LNCaP clone FGC (cell line): ENCODE measurements at regions not wholly inside any gene's neighbourhood (a gene's known extent, or its start where the extent isn't known, plus 50 kb on each side); places are given as distances from the start of the nearest gene placed in this dataset.

Experiments
- DNase-seq: peaks from one replicate; pipeline ENCODE4 v3.0.0-alpha.2; 2011; ENCODE audit warnings: low read depth
- H3K4me3 ChIP-seq: 2 replicates; pipeline ENCODE4 v1.5.1; 2011; ENCODE audit warnings: mild to moderate bottlenecking, low read depth, low read length, control low read depth
- CTCF ChIP-seq: IDR thresholded peaks from 2 replicates; pipeline ENCODE4 v1.5.1; 2012; ENCODE audit warnings: mild to moderate bottlenecking; ENCODE audit not compliant: control insufficient read depth, insufficient read depth; ENCODE audit errors: extremely low read depth

GRCh38 chr10:8439040-8439439, 384.6 kb downstream of the GATA3 start:
- H3K4me3 ChIP-seq, result no peak overlapping the region
- no peak for TF ChIP-seq CTCF
- DNase-seq, result no peak

GRCh38 chr10:8444630-8445029, 390.1 kb downstream of the GATA3 start:
- DNase-seq, result no peak
- H3K4me3 ChIP-seq, result no peak overlapping the region
- TF ChIP-seq CTCF, result no peak

GRCh38 chr10:8445353-8445752, 390.9 kb downstream of the GATA3 start:
- DNase-seq, result no peak
- no peak for TF ChIP-seq CTCF
- H3K4me3 ChIP-seq, result no peak overlapping the region

- no peak for DNase-seq
- H3K4me3 ChIP-seq, result no peak overlapping the region
- no peak for TF ChIP-seq CTCF
Observed at GRCh38 chr10:8449909-8450308, 395.4 kb downstream of the GATA3 start.

GRCh38 chr10:8453587-8453986, 399.1 kb downstream of the GATA3 start:
- H3K4me3 ChIP-seq, result no peak overlapping the region
- DNase-seq, result no peak
- no peak for TF ChIP-seq CTCF

- DNase-seq, result no peak
- no peak for TF ChIP-seq CTCF
- H3K4me3 ChIP-seq, result no peak overlapping the region
Observed at GRCh38 chr10:8454357-8454756, 399.9 kb downstream of the GATA3 start.

GRCh38 chr10:8455181-8455580, 400.7 kb downstream of the GATA3 start:
- DNase-seq, result no peak
- no peak overlapping the region for H3K4me3 ChIP-seq
- TF ChIP-seq CTCF, result no peak
